Keratinocyte (primary cell): ENCODE measurements at regions not wholly inside any gene's neighbourhood (a gene's known extent, or its start where the extent isn't known, plus 50 kb on each side); places are given as distances from the start of the nearest gene placed in this dataset.

Experiments
- EZH2 ChIP-seq: IDR thresholded peaks from one replicate; pipeline ENCODE4 v1.6.1; 2012; ENCODE audit warnings: inconsistent platforms, mild to moderate bottlenecking, low read length, moderate library complexity
- TF ChIP-seq, protein P1 (sequence below), 3 experiments: IDR thresholded peaks in 1 of 3; conservative IDR thresholded peaks in 1 of 3; optimal IDR thresholded peaks in 1 of 3; 2 replicates in 2 of 3; 3 replicates in 1 of 3; pipeline versions ENCODE3 to v1.5.1; 2011; ENCODE audit warnings: low read length in 3 of 3, mild to moderate bottlenecking in 3 of 3, moderate library complexity in 2 of 3, control low read depth in 1 of 3, inconsistent platforms in 1 of 3; ENCODE audit not compliant: insufficient read depth in 2 of 3; ENCODE audit errors: extremely low read depth in 1 of 3

DNA sequence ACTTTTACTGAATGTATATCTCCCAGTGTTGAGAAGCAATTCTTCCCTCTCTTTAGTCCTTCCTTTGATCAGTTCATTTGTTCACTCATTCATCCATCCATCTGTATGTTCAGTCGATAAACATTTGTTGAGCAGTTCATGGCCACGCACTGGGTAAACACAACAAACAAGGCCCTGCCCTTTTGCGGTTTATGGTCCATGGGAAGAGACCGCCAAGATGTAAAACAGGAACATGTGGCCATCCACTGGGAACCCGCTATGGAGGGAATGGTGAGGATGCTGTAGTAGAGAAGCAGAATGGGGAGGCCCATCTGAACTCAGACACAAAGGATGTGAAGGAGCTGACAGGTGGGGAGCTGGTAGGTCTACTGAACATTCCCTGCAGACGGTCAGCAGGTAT lies 102.7 kb upstream of the SPRY4 start:
- no peak for TF ChIP-seq EZH2
- TF ChIP-seq, protein P1, sequence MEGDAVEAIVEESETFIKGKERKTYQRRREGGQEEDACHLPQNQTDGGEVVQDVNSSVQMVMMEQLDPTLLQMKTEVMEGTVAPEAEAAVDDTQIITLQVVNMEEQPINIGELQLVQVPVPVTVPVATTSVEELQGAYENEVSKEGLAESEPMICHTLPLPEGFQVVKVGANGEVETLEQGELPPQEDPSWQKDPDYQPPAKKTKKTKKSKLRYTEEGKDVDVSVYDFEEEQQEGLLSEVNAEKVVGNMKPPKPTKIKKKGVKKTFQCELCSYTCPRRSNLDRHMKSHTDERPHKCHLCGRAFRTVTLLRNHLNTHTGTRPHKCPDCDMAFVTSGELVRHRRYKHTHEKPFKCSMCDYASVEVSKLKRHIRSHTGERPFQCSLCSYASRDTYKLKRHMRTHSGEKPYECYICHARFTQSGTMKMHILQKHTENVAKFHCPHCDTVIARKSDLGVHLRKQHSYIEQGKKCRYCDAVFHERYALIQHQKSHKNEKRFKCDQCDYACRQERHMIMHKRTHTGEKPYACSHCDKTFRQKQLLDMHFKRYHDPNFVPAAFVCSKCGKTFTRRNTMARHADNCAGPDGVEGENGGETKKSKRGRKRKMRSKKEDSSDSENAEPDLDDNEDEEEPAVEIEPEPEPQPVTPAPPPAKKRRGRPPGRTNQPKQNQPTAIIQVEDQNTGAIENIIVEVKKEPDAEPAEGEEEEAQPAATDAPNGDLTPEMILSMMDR (optimal IDR thresholded peaks at IDR 0.05 in 1 of 3, IDR thresholded peaks at IDR 0.05 in 1 of 3, conservative IDR thresholded peaks at IDR 0.05 in 1 of 3; ENCODE audit: extremely low read depth in 1 of 3, insufficient read depth in 2 of 3, low read length in 3 of 3), result no peak
